HepG2 (cell line): ENCODE measurements at regions not wholly inside any gene's neighbourhood (a gene's known extent, or its start where the extent isn't known, plus 50 kb on each side); places are given as distances from the start of the nearest gene placed in this dataset.

Experiments used
- ATRX ChIP-seq: sonication (generic); formaldehyde crosslinking; IDR thresholded peaks from 2 replicates; pipeline ENCODE4 v1.4.0; 2020; ENCODE audit warnings: missing genetic modification reagents, borderline replicate concordance
- EEA1 ChIP-seq: sonication (generic); formaldehyde crosslinking; IDR thresholded peaks from 2 replicates; pipeline ENCODE4 v1.5.1; 2020; ENCODE audit warnings: mild to moderate bottlenecking, missing genetic modification reagents, borderline replicate concordance
- FOXA3 ChIP-seq: IDR thresholded peaks from 2 replicates; pipeline ENCODE4 v1.6.1; 2016; ENCODE audit warnings: missing genetic modification reagents, missing compliant biosample characterization
- FOXM1 ChIP-seq: sonication (generic); formaldehyde crosslinking; IDR thresholded peaks from 2 replicates; pipeline ENCODE4 v1.5.0; 2020; ENCODE audit warnings: missing genetic modification reagents
- HNF4G ChIP-seq, 2 experiments: sonication (generic) in 1 of 2; formaldehyde crosslinking in 1 of 2; IDR thresholded peaks; 2 replicates each; pipeline versions ENCODE4 v1.4.0 to v1.6.1; 2011 to 2020; ENCODE audit warnings: borderline replicate concordance in 2 of 2, low read depth in 2 of 2, mild to moderate bottlenecking in 2 of 2, low read length in 1 of 2, missing genetic modification reagents in 1 of 2, moderate library complexity in 1 of 2
- KDM4B ChIP-seq: sonication (generic); formaldehyde crosslinking; IDR thresholded peaks from 2 replicates; pipeline ENCODE4 v1.4.0; 2020; ENCODE audit warnings: missing genetic modification reagents
- MEIS2 ChIP-seq: sonication (generic); formaldehyde crosslinking; IDR thresholded peaks from 2 replicates; pipeline ENCODE4 v1.9.0; 2021; ENCODE audit warnings: mild to moderate bottlenecking, missing genetic modification reagents
- PAWR ChIP-seq: sonication (generic); formaldehyde crosslinking; IDR thresholded peaks from 2 replicates; pipeline ENCODE4 v1.4.0; 2020; ENCODE audit warnings: missing genetic modification reagents, mild to moderate bottlenecking, borderline replicate concordance
- SMYD3 ChIP-seq: sonication (generic); formaldehyde crosslinking; IDR thresholded peaks from 2 replicates; pipeline ENCODE4 v1.8.1; 2023; ENCODE audit warnings: mild to moderate bottlenecking, missing genetic modification reagents
- TOPORS ChIP-seq: sonication (generic); formaldehyde crosslinking; IDR thresholded peaks from 2 replicates; pipeline ENCODE4 v1.8.0; 2023; ENCODE audit warnings: mild to moderate bottlenecking, missing genetic modification reagents
- ZNF234 ChIP-seq: sonication (generic); formaldehyde crosslinking; conservative IDR thresholded peaks from 2 replicates; pipeline ENCODE4 v1.5.1; 2020; ENCODE audit warnings: mild to moderate bottlenecking, missing genetic modification reagents
- ZNF276 ChIP-seq: sonication (generic); formaldehyde crosslinking; IDR thresholded peaks from 2 replicates; pipeline ENCODE4 v1.4.0; 2020; ENCODE audit warnings: mild to moderate bottlenecking, low read depth, missing genetic modification reagents
- ZNF292 ChIP-seq: sonication (generic); formaldehyde crosslinking; IDR thresholded peaks from 2 replicates; pipeline ENCODE4 v1.8.1; 2022; ENCODE audit warnings: mild to moderate bottlenecking, low read depth, missing genetic modification reagents, borderline replicate concordance
- ZNF800 ChIP-seq: sonication (generic); formaldehyde crosslinking; IDR thresholded peaks from 2 replicates; pipeline ENCODE4 v1.4.0; 2020; ENCODE audit warnings: missing genetic modification reagents
- TF ChIP-seq, protein P1 (sequence below): fragments of 450-650 bp; IDR thresholded peaks from 2 replicates; pipeline ENCODE4 v1.6.1; 2017
- TF ChIP-seq, protein P2 (sequence below): sonication (generic); formaldehyde crosslinking; IDR thresholded peaks from 2 replicates; pipeline ENCODE4 v1.5.1; 2020; ENCODE audit warnings: mild to moderate bottlenecking, missing genetic modification reagents, borderline replicate concordance

DNA sequence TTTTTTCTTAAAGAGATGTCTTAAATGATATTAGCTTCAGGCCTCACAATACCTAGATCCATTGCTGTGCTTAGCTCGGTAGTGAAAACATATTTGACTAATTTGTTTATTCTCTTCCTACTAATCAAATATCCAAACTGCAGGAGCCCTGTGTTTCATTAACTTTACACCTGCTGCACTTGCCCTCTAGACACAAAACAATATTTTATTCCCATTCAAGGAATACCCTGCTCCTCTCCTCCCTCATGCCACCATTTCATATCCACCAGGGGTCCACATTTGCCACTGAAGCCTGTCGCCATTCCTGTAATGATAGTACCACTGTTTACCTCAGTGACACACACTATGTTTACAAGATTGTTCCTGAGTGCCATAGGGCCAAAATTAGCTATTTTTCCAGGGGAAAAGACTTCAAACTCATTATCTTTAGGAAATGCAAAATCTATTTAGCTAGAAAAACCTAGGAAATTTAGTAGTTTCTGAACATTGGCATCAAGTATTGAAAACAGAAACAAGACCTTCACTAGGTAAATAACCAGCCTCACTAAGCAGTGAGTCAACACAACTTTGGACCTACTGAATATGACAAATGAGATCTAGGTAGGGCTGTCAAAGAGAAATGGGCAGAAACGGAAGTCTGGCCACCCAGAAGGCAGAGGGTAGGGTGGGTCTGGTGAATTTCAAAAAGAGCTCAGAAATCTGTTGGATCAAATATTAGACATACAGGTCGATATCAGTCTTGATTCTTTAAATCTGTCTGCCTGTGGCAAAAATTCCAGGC, 134.6 kb upstream of the KCNK1 start (continued):
- TF ChIP-seq ATRX (CRISPR knock-in tag) (no peak), FOXM1 (no peak), FOXA3 (CRISPR knock-in tag) (peak; percentile 64; the same call in 1 of the 2 replicates), HNF4G (IDR thresholded peaks at IDR 0.05; ENCODE audit: borderline replicate concordance, low read depth, low read length) (no peak), HNF4G (CRISPR knock-in tag; IDR thresholded peaks at IDR 0.05; ENCODE audit: borderline replicate concordance, low read depth) (no peak), ZNF276 (CRISPR knock-in tag) (no peak), TOPORS (CRISPR knock-in tag) (no peak), ZNF234 (CRISPR knock-in tag) (no peak), SMYD3 (CRISPR knock-in tag) (no peak), KDM4B (CRISPR knock-in tag) (no peak), MEIS2 (peak; percentile 25; the same call in 1 of the 2 replicates), EEA1 (CRISPR knock-in tag) (no peak), PAWR (CRISPR knock-in tag) (no peak), ZNF292 (no peak), ZNF800 (CRISPR knock-in tag) (no peak)
- TF ChIP-seq, protein P1, sequence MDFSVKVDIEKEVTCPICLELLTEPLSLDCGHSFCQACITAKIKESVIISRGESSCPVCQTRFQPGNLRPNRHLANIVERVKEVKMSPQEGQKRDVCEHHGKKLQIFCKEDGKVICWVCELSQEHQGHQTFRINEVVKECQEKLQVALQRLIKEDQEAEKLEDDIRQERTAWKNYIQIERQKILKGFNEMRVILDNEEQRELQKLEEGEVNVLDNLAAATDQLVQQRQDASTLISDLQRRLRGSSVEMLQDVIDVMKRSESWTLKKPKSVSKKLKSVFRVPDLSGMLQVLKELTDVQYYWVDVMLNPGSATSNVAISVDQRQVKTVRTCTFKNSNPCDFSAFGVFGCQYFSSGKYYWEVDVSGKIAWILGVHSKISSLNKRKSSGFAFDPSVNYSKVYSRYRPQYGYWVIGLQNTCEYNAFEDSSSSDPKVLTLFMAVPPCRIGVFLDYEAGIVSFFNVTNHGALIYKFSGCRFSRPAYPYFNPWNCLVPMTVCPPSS = no peak
- TF ChIP-seq, protein P2, sequence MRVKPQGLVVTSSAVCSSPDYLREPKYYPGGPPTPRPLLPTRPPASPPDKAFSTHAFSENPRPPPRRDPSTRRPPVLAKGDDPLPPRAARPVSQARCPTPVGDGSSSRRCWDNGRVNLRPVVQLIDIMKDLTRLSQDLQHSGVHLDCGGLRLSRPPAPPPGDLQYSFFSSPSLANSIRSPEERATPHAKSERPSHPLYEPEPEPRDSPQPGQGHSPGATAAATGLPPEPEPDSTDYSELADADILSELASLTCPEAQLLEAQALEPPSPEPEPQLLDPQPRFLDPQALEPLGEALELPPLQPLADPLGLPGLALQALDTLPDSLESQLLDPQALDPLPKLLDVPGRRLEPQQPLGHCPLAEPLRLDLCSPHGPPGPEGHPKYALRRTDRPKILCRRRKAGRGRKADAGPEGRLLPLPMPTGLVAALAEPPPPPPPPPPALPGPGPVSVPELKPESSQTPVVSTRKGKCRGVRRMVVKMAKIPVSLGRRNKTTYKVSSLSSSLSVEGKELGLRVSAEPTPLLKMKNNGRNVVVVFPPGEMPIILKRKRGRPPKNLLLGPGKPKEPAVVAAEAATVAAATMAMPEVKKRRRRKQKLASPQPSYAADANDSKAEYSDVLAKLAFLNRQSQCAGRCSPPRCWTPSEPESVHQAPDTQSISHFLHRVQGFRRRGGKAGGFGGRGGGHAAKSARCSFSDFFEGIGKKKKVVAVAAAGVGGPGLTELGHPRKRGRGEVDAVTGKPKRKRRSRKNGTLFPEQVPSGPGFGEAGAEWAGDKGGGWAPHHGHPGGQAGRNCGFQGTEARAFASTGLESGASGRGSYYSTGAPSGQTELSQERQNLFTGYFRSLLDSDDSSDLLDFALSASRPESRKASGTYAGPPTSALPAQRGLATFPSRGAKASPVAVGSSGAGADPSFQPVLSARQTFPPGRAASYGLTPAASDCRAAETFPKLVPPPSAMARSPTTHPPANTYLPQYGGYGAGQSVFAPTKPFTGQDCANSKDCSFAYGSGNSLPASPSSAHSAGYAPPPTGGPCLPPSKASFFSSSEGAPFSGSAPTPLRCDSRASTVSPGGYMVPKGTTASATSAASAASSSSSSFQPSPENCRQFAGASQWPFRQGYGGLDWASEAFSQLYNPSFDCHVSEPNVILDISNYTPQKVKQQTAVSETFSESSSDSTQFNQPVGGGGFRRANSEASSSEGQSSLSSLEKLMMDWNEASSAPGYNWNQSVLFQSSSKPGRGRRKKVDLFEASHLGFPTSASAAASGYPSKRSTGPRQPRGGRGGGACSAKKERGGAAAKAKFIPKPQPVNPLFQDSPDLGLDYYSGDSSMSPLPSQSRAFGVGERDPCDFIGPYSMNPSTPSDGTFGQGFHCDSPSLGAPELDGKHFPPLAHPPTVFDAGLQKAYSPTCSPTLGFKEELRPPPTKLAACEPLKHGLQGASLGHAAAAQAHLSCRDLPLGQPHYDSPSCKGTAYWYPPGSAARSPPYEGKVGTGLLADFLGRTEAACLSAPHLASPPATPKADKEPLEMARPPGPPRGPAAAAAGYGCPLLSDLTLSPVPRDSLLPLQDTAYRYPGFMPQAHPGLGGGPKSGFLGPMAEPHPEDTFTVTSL (CRISPR knock-in tag) = peak; percentile 50; the same call in 1 of the 2 replicates
